Hematopoietic multipotent progenitor cell treated with erythropoietin and hydrocortisone succinate and interleukin-3 and kit ligand, for 15 days (in vitro differentiated cells): ENCODE measurements at regions not wholly inside any gene's neighbourhood (a gene's known extent, or its start where the extent isn't known, plus 50 kb on each side); places are given as distances from the start of the nearest gene placed in this dataset.
A peak's percentile ranks its signal among the peaks of the same experiment; 100 is the strongest.
"Not testable (repeated sequence)": the region's sequence is repeated elsewhere in the genome, so short reads cannot be mapped to it uniquely, and the experiment has no call there.

ENCODE experiments used
- DNase-seq: peaks from one replicate; pipeline ENCODE4 v3.0.0-alpha.2; 2015; ENCODE audit warnings: low spot score

GRCh38 chr22:33221568-33221967, 163.4 kb upstream of the SYN3 start:
- DNase-seq, result no peak

- no peak for DNase-seq
Measured at GRCh38 chr22:33220476-33221080, 162.4 kb upstream of the SYN3 start.

DNA sequence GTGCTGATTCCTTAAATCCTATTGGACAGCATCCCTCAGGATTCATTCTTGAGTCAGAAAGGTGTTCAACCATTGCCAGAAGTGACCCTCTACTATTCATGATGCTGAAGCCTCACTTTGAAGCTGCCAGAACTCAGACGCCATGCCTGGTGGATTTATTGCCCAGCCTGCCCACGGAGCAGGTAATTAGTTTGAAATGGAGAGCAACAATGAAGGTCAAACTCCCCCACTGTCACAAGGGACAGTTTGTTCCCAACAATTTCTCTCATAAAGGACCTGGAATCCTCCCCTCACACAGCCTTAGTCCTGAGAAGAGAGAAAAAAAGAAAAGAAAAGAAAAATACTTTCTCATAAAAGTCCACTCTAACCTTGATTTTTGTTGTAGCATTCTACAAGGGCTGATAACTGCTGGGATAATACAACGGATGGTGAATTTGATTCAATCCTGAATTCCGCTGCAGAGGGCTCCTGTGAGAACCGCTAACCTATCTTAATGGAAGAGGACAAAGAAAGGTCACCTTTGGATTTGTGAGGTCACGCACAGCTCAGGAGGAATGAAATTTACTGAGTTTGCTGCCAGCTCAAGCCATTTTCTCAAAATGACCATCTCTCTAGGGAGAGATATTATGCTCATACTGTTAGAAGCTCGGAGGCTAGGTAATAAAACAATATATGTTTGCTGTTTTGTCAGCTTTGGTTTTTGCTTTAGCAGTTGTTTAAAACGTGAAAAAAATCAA, 161.6 kb upstream of the SYN3 start:
- DNase-seq, result no peak

DNA sequence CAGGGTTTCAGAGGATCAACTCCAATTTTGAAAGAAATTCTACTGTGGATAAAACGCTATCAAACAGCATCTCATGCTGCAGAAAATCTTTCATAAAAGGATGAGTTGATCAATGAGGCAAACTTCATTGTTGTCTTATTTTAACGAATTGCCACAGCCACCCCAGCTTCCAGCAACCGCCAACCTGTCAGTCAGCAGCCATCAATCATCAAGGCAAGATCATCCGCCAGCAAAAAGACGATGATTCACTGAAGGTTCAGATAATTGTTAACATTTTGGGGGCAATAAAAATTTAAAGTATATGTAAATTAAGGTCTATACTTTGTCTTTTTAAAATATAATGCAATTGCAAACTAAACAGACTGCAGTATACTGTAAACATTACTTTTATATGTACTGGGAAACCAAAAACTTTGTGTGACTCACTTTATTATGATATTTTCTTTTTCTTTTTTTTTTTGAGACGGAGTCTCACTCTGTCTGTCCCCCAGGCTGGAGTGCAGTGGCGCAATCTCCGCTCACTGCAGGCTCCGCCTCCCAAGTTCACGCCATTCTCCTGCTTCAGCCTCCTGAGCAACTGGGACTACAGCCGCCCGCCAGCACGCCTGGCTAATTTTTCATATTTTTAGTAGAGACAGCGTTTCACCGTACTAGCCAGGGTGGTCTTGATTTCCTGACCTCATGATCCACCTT, 155.3 kb upstream of the SYN3 start:
- no peak for DNase-seq

DNA sequence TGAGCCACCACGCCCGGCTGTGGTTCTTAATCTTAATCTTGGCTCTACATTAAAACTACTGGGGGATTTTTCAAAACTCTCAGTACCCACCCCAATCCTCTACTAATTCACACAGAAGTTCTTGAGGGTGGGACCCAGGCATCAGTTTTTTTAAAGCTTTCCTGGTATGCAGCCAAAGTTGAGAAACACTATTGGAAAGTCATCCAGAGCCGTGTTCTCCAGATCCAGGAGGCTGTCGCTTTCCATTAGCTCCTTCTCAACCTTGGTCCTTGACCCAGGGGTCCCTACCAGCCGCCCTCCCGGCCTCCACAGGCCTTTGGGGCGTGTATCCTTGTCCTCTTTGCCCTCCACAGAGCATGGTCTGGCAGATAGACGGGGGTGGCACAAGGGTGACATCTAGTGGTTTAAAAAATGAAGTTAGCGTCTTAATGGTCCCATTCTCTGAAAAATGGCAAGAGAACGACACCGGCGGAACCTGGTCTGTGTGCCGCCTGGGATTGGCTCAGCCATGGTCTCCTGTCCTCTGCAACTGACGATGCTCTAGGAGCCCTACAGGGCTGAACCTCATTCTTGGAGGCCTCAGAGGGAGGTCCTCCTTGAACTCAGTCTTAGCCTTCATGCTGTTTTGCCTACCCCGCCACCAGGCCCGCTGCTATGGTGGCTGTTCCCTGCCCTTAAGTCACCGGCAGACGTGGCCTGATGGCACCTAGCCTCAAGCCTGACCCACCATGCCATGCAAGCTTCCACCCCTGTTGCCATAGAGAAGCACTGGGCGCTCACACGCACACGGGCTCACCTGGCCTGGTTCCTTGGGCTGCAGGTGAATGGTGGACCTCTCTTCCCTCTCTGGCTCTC, 152.0 kb upstream of the SYN3 start:
- DNase-seq, result peak; percentile 25

DNA sequence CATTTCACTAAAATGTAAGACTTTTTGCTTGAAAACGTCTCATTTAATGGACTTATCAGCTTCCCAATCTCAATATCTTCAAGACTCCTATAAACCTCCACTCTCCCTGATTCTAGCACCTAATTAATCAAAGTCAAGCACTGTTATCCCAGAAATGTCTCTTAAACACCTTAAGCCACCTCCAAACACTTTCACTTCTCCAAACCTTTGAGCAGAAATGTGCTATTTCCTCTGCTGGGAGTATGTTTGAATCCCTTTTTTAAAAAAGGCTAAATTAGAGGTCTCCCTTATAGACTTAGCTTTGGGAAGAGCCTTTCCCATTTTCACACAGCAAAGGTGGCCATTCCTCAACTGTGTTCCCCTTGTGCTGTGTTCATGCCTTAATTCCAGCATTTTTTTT, 146.2 kb upstream of the SYN3 start:
- no peak for DNase-seq

GRCh38 chr22:33202455-33202854, 144.3 kb upstream of the SYN3 start:
- DNase-seq, result no peak

GRCh38 chr22:33194529-33195077, 136.4 kb upstream of the SYN3 start:
- DNase-seq, result no peak

- no peak for DNase-seq
Measured at GRCh38 chr22:33192156-33192555, 134.0 kb upstream of the SYN3 start.

GRCh38 chr22:33188326-33188725, 130.1 kb upstream of the SYN3 start:
- no peak for DNase-seq

DNA sequence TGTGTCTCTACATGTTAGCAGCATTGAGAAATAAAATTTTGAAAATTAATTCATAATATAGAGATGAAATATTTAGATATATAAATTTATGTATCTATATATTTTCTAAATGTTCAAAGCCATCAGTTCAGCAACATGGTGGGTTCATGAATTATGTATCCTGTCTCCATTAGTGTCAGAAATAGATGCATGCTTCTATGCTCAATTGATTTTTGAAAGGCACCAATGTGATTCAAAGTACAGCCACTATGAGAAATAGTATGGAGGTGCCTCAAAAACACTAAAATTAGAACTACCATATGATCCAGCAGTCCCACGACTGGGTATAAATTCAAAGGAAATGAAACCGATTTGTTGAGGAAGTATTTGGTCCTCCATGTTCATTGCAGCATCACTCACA, 128.6 kb upstream of the SYN3 start:
- DNase-seq, result no peak

DNA sequence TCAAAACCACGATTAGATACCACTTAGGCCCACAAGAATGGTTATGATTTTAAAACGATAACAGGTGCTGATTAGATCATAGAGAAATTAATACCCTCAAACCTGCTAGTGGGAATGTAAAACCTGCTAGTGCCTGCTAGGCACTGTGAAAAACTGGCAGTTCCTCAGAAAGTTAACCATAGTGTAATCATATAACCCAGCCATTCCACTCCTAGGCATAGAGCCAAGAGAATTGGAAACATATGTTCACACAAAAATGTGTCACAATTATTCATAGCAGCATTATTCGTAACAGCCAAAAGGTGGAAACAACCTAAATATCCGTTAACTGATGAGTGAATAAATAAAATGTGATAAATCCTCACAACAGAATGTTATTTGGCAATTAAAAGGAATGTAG, 122.2 kb upstream of the SYN3 start:
- no peak for DNase-seq

DNA sequence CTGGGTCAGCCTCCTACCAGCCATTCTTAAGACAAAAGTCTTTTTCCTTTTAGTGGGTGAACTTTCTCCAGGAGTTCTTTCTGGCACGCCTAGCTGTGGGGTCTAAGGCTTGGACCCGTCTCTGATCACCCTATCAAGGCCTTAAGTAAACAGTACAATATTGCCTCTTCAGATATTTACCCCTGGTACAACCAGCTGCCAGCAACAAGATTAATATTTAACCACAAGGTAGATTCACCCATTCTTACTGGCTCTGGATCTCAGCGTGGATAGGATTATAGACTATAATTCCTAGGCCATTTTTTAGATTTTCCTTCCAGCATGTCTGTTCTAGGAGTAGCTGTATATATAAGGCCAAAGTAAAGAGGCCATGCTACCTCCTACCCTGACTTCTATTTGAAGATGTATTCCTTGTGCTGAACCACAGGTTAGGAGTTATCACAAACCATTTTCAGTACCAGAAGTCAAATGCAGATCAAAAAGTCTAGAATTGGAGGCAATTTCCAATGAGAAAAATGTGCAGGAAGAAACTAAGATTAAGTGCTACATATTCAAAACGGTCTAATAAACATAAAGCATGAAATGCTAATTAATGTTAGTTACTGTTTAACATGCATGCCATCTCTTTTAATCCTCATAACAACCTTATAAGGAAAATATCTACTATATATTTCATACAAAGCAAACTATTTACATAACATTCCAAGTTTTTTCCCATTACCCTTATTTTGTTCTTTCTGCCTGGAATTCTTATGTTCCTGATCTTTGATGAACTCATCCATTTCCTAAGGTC, 110.0 kb upstream of the SYN3 start:
- DNase-seq, result no peak

DNA sequence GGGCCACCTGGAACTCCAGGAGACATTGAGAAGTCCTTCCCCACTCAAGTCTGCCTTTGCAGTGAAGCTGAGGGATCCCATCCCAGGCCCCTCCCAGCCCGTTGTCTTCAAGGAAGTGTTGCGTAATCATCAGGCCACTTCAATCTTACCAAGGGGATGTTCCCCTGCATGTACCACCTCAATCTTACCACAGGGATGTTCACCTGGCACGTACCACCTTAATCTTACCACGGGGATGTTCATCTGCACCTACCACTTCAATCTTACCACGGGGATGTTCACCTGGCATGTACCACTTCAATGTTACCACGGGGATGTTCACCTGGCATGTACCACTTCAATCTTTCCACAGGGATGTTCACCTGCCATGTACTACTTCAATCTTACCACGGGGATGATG, 108.0 kb upstream of the SYN3 start:
- no peak for DNase-seq

DNA sequence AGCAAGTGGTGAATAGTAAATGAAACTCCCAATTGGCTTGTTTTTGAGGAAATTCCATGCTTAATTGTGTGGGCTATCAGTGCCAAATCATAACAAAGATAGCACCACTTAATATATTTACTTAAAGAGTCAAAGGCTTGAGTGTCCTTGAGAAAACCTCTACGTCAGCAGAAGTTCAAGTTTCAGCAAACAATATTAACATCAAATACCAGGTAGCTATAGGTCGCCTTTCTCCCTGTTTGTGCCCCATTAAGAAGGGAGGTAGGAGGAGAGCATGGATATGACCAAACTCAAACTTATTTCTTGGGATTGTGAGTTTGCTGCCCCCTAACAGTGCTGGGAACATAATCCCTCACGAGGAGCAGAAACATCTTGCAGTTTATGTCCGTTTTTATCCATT, 105.6 kb upstream of the SYN3 start:
- no peak for DNase-seq

GRCh38 chr22:33162196-33162595, 104.0 kb upstream of the SYN3 start:
- DNase-seq, result no peak

GRCh38 chr22:33160525-33160924, 102.3 kb upstream of the SYN3 start:
- no peak for DNase-seq

GRCh38 chr22:33154967-33155366, 96.8 kb upstream of the SYN3 start:
- not testable (repeated sequence) for DNase-seq

- DNase-seq, result no peak
Measured at GRCh38 chr22:33149611-33150010, 91.4 kb upstream of the SYN3 start.

DNA sequence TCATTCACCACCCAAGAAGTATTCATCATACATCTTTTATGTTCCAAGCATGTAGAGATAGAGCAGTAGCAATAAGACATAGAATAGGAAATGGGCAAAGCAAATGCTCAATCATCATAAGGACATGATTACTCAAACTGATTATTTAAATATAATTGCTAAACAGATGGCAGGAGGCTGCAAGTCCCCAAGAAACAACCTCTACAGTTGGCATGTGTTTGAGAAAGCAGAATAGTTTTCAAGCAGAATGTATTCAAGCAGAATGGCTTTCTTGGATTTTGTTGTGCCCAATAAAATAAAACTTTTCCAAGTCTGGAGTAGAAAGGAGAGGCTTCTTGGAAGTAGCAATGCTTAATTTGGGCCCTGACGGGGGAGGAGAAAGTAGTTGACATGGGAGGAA, 86.5 kb upstream of the SYN3 start:
- no peak for DNase-seq

DNA sequence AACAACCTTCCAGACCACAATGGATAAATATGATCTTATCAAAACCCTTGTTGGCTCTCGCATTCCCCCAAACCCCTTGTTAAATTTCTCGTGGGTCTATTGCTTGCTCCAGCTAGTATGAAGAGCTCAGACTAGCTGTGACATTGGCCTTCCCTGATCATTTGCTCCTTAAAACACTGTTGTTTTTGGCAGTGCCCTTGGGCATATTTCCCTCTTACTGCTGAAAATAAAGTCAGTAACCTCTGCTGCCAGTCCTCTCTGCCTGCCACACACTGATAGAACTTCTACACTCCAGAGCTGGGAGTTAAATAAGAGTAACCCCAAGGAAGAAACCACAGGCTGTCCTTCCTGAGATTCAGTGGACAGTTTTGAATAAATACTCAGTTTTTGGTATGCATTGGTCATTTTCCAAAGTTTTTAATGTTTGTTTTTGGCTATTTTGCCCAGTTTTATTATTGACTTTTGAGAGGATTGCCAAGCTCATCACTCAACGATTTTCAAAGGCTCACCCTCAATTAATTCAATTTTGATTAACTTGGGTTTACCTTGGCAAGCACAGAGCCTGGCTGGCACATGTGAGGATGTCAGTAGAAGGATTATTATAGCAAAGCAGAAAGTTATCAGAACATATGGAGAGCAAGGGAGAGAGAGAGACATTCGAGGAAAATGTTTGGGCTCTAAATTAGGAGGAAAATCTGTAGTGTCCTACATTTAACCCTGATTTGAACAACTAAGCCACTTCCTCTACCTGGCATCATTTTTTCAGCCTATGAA, 84.3 kb upstream of the SYN3 start:
- DNase-seq, result no peak
